Erythroblast (primary cell): ENCODE measurements at regions not wholly inside any gene's neighbourhood (a gene's known extent, or its start where the extent isn't known, plus 50 kb on each side); places are given as distances from the start of the nearest gene placed in this dataset.

Experiments used
- GATA1 ChIP-seq: IDR thresholded peaks from 2 replicates; pipeline ENCODE4 v1.6.1; 2011; ENCODE audit warnings: low read depth, mild to moderate bottlenecking, control low read depth, low read length, moderate library complexity
- POLR2A ChIP-seq: IDR thresholded peaks from 2 replicates; pipeline ENCODE4 v1.6.1; 2011; ENCODE audit warnings: mild to moderate bottlenecking, low read length

GRCh38 chr6:78025502-78025901, 372.7 kb downstream of the MEI4 start:
- TF ChIP-seq POLR2A = no peak
- TF ChIP-seq GATA1 = no peak
